Stomach (tissue), 4 donors: ENCODE measurements at regions not wholly inside any gene's neighbourhood (a gene's known extent, or its start where the extent isn't known, plus 50 kb on each side); places are given as distances from the start of the nearest gene placed in this dataset.

Experiments used
- EP300 ChIP-seq: sonication (generic); formaldehyde crosslinking; IDR thresholded peaks from one replicate; pipeline ENCODE4 v1.6.1; 2017; ENCODE audit warnings: antibody characterized with exemption
- POLR2A ChIP-seq, 4 donors: fragments of 450-650 bp; IDR thresholded peaks; one replicate each; pipeline ENCODE4 v1.6.1; 2016; ENCODE audit warnings: antibody characterized with exemption in 4 of 4, control low read depth in 2 of 4, mild to moderate bottlenecking in 1 of 4, moderate library complexity in 1 of 4
- POLR2AphosphoS5 ChIP-seq, 3 donors: sonication (generic); formaldehyde crosslinking; IDR thresholded peaks; one replicate each; pipeline ENCODE4 v1.6.1; 2016; ENCODE audit warnings: antibody characterized with exemption in 3 of 3
- TF ChIP-seq, protein P1 (sequence below), 7 experiments: fragments of 450-650 bp in 4 of 7; fragments of 200-600 bp in 3 of 7; sonication (generic) in 3 of 7; IDR thresholded peaks; one replicate each; pipeline ENCODE4 v1.5.1; 2016 to 2019; ENCODE audit warnings: antibody characterized with exemption in 7 of 7, control low read depth in 2 of 7, mild to moderate bottlenecking in 1 of 7

DNA sequence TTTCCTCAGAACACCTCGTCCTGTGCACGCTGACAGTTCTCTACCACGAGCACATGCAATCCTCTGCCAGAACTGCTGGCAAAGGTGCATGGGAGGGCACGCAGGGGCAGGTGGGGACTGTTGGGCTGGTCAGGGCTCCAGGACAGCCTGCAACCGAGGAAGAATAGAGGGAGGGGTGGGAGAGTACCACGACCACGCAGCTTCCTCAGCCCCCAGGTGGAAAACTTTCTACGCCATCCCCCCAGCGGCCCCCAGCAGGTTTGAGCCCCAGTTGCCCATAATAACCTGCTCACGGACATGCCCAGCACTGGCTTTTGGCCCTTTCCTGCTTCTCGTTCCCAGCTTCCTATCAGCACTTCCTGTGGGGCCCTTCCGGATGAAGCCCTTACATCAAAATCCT is 199.3 kb downstream of the C16orf95 start:
- TF ChIP-seq, protein P1, sequence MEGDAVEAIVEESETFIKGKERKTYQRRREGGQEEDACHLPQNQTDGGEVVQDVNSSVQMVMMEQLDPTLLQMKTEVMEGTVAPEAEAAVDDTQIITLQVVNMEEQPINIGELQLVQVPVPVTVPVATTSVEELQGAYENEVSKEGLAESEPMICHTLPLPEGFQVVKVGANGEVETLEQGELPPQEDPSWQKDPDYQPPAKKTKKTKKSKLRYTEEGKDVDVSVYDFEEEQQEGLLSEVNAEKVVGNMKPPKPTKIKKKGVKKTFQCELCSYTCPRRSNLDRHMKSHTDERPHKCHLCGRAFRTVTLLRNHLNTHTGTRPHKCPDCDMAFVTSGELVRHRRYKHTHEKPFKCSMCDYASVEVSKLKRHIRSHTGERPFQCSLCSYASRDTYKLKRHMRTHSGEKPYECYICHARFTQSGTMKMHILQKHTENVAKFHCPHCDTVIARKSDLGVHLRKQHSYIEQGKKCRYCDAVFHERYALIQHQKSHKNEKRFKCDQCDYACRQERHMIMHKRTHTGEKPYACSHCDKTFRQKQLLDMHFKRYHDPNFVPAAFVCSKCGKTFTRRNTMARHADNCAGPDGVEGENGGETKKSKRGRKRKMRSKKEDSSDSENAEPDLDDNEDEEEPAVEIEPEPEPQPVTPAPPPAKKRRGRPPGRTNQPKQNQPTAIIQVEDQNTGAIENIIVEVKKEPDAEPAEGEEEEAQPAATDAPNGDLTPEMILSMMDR (IDR thresholded peaks at IDR 0.05): no peak
- TF ChIP-seq POLR2AphosphoS5 (IDR thresholded peaks at IDR 0.05): no peak
- TF ChIP-seq EP300: no peak
- TF ChIP-seq POLR2A (IDR thresholded peaks at IDR 0.05): no peak
